CD4-positive, alpha-beta memory T cell (primary cell): ENCODE measurements at regions not wholly inside any gene's neighbourhood (a gene's known extent, or its start where the extent isn't known, plus 50 kb on each side); places are given as distances from the start of the nearest gene placed in this dataset.

Experiments
- CTCF ChIA-PET: fragments of 350-600 bp; sonication (Branson Sonifier 250); formaldehyde crosslinking; loops from one replicate; lab custom pipeline; 2021; ENCODE audit warnings: inconsistent platforms; ENCODE audit not compliant: partially characterized antibody; lab: Charles Lee
- POLR2A ChIA-PET: fragments of 350-600 bp; sonication (Branson Sonifier 250); formaldehyde crosslinking; loops from one replicate; lab custom pipeline; 2021; ENCODE audit not compliant: partially characterized antibody; lab: Charles Lee
- DNase-seq, 5 donors: peaks; one replicate each; pipeline versions ENCODE4 v3.0.0 to v3.0.0-alpha.2; 2020 to 2022; ENCODE audit warnings: mixed read lengths in 1 of 5
- H3K27ac ChIP-seq: one replicate; pipeline ENCODE4 v1.7.0; 2013; ENCODE audit warnings: low read depth, low read length
- H3K27me3 ChIP-seq: 2 replicates; pipeline ENCODE4 v1.7.0; 2013; ENCODE audit warnings: mild to moderate bottlenecking, low read length, moderate library complexity; ENCODE audit not compliant: insufficient read depth
- H3K36me3 ChIP-seq: 2 replicates; pipeline ENCODE4 v1.7.0; 2013; ENCODE audit warnings: mild to moderate bottlenecking, low read length, moderate library complexity; ENCODE audit not compliant: insufficient read depth
- H3K4me1 ChIP-seq: 2 replicates; pipeline ENCODE4 v1.7.0; 2013; ENCODE audit warnings: mild to moderate bottlenecking, low read length, moderate library complexity; ENCODE audit not compliant: insufficient read depth
- H3K4me3 ChIP-seq, 2 donors: one replicate each; pipeline ENCODE4 v1.7.0; 2013; ENCODE audit warnings: low read length in 2 of 2, mild to moderate bottlenecking in 1 of 2
- H3K9me3 ChIP-seq, 2 donors: one replicate each; pipeline ENCODE4 v1.7.0; 2013; ENCODE audit warnings: low read length in 2 of 2, control low read depth in 1 of 2; ENCODE audit not compliant: control insufficient read depth in 1 of 2
- H3K27ac Mint-ChIP-seq, 7 donors: one replicate each; pipeline ENCODE4 v1.8.0; 2020 to 2021; ENCODE audit warnings: mixed read lengths in 7 of 7, mild to moderate bottlenecking in 6 of 7, inconsistent platforms in 3 of 7, moderate library complexity in 3 of 7
- H3K27me3 Mint-ChIP-seq, 2 donors: one replicate each; pipeline ENCODE4 v1.8.0; 2020 to 2021; ENCODE audit warnings: mixed read lengths in 2 of 2
- H3K36me3 Mint-ChIP-seq, 2 donors: one replicate each; pipeline ENCODE4 v1.8.0; 2020 to 2021; ENCODE audit warnings: mixed read lengths in 2 of 2, inconsistent platforms in 1 of 2, mild to moderate bottlenecking in 1 of 2
- H3K4me1 Mint-ChIP-seq, 4 donors: one replicate each; pipeline ENCODE4 v1.8.0; 2020 to 2021; ENCODE audit warnings: mixed read lengths in 4 of 4, mild to moderate bottlenecking in 1 of 4
- H3K4me3 Mint-ChIP-seq, 8 donors: one replicate each; pipeline ENCODE4 v1.8.0; 2020 to 2021; ENCODE audit warnings: mixed read lengths in 8 of 8, mild to moderate bottlenecking in 7 of 8, moderate library complexity in 6 of 8, inconsistent platforms in 3 of 8
- H3K9me3 Mint-ChIP-seq, 8 donors: one replicate each; pipeline ENCODE4 v1.8.0; 2020 to 2021; ENCODE audit warnings: mixed read lengths in 8 of 8, mild to moderate bottlenecking in 5 of 8, inconsistent platforms in 3 of 8, moderate library complexity in 1 of 8
- intact Hi-C: fragments of 100-400 bp; cut with micrococcal nuclease; formaldehyde crosslinking; loops from one replicate; pipeline ENCODE4 v1.15.1; 2023

- Histone ChIP-seq H3K4me1 (no peaks in the 10 kb centered on the region), H3K9me3 (no peaks in the 10 kb centered on the region), H3K36me3 (no peaks in the 10 kb centered on the region), H3K27ac (no peak overlapping the region), H3K27me3 (no peaks in the 10 kb centered on the region), H3K4me3 (no peak overlapping the region)
- Mint-ChIP-seq H3K27me3 (peaks cover 19 to 26% of the 10 kb centered on the region in 2 donors), H3K27ac (no peak overlapping the region), H3K4me3 (no peak overlapping the region), H3K36me3 (no peaks in the 10 kb centered on the region), H3K9me3 (peaks cover 0 to 2% (median 0%) of the 10 kb centered on the region in 8 donors), H3K4me1 (no peaks in the 10 kb centered on the region)
- POLR2A ChIA-PET = no interaction called here
- CTCF ChIA-PET = no interaction called here
- no peak for DNase-seq
- intact Hi-C loops = no loop called here
Observed at GRCh38 chr17:6011206-6011605, 59.0 kb upstream of the WSCD1 start.

DNA sequence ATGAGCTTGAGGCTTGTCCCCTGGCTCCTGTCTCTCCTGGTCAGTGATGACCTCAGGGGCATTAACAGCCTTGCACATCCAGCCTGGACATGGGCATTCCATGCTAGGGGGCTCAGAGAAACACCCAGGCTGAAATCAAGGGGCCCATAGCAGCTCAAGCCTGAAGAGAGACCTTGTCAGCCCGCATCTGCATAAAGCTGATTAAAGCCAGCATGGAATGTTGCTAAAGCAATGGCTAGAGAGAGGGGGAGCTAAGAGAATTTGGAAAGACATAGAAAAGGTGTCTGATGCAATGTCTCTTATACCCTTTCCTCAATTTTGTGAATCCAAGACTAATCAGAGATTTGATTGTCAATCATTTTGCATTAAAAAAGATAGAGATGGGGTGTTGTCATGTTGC is 51.4 kb upstream of the WSCD1 start:
- Mint-ChIP-seq H3K27me3 (peaks cover 13 to 22% of the 10 kb centered on the region in 2 donors), H3K27ac (no peak overlapping the region), H3K9me3 (no peaks in the 10 kb centered on the region), H3K4me3 (no peak overlapping the region), H3K36me3 (no peaks in the 10 kb centered on the region), H3K4me1 (no peaks in the 10 kb centered on the region)
- H3K4me1 ChIP-seq = no peaks in the 10 kb centered on the region
- H3K27me3 ChIP-seq = no peaks in the 10 kb centered on the region
- no peak overlapping the region for H3K27ac ChIP-seq
- DNase-seq = no peak
- intact Hi-C loops = no loop called here
- no peaks in the 10 kb centered on the region for H3K9me3 ChIP-seq
- H3K36me3 ChIP-seq = no peaks in the 10 kb centered on the region
- H3K4me3 ChIP-seq = no peak overlapping the region
- ChIA-PET CTCF (no interaction called here), POLR2A (no interaction called here)

DNA sequence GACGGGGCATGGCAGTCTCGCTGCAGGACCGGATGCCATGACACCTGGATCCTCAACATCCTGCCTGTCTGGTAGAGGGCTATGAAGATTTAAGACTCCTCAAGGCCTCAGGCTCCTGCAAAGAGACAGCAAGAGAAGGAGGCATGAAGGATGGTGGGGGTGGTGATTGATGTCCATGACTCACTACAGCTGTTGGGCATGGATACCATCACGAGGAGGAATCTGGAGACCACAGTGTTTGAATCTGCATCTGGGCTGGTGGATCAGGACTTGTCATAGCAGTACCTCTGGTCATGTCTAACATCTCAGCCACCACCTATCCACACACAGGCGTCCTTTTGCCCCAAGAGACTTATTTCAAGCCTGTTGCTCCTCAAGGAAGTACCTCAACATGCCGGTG is 50.2 kb upstream of the WSCD1 start:
- H3K27me3 Mint-ChIP-seq = peaks cover 12 to 20% of the 10 kb centered on the region in 2 donors
- H3K9me3 Mint-ChIP-seq = no peaks in the 10 kb centered on the region
- POLR2A ChIA-PET = no interaction called here
- CTCF ChIA-PET = no interaction called here
- DNase-seq = no peak
- Histone ChIP-seq H3K36me3 (no peaks in the 10 kb centered on the region), H3K4me3 (no peak overlapping the region), H3K27me3 (no peaks in the 10 kb centered on the region), H3K27ac (no peak overlapping the region), H3K4me1 (no peaks in the 10 kb centered on the region), H3K9me3 (no peaks in the 10 kb centered on the region)
- intact Hi-C loops = no loop called here
- no peak overlapping the region for H3K4me3 Mint-ChIP-seq
- no peaks in the 10 kb centered on the region for H3K36me3 Mint-ChIP-seq
- H3K27ac Mint-ChIP-seq = no peak overlapping the region
- no peaks in the 10 kb centered on the region for H3K4me1 Mint-ChIP-seq

DNA sequence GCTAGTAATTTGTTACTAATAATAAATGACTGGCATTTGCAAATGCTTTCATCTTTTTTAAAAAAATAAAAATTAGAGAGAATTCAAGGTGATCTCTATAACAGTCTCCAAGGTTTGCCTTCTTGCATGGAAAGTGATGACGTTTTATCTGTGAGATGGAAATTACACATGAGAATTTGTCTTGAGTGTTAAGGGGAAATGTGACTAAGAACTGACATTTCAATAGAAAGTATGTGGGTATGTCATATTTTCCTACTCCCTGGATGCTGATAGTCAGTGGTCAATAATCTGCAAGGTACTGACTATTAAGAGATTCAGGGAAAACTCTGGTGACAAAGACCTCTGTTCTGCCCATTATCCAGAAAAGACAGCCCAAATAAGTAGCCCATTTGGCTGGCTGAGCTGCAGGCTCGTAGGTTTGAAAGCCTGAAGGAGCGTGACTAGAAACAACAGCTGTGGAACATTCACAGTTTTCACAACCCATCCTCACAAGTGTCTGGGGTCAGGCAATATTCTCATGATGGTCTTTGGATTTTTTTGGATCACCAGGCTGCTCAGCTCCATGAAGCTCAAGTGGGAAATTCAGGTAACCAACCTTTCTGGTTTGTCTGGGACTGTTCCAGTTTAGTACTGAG is 49.7 kb upstream of the WSCD1 start:
- Mint-ChIP-seq H3K27ac (no peak overlapping the region), H3K9me3 (no peaks in the 10 kb centered on the region), H3K4me3 (no peak overlapping the region), H3K36me3 (no peaks in the 10 kb centered on the region), H3K27me3 (peaks cover 12 to 25% of the 10 kb centered on the region in 2 donors), H3K4me1 (no peaks in the 10 kb centered on the region)
- ChIA-PET POLR2A (no interaction called here), CTCF (no interaction called here)
- Histone ChIP-seq H3K9me3 (no peaks in the 10 kb centered on the region), H3K36me3 (no peaks in the 10 kb centered on the region), H3K4me3 (no peak overlapping the region), H3K27ac (no peak overlapping the region), H3K4me1 (no peaks in the 10 kb centered on the region), H3K27me3 (no peaks in the 10 kb centered on the region)
- no peak for DNase-seq
- intact Hi-C loops = no loop called here
